Endothelial cell of hepatic sinusoid (primary cell): ENCODE measurements at regions not wholly inside any gene's neighbourhood (a gene's known extent, or its start where the extent isn't known, plus 50 kb on each side); places are given as distances from the start of the nearest gene placed in this dataset.
"Not testable (repeated sequence)": the region's sequence is repeated elsewhere in the genome, so short reads cannot be mapped to it uniquely, and the experiment has no call there.

Source experiments
- in situ Hi-C: cut with HindIII; loops from 2 replicates; pipeline ENCODE4 v1.10.0; 2017; ENCODE audit warnings: low sequenced_read_pairs

DNA sequence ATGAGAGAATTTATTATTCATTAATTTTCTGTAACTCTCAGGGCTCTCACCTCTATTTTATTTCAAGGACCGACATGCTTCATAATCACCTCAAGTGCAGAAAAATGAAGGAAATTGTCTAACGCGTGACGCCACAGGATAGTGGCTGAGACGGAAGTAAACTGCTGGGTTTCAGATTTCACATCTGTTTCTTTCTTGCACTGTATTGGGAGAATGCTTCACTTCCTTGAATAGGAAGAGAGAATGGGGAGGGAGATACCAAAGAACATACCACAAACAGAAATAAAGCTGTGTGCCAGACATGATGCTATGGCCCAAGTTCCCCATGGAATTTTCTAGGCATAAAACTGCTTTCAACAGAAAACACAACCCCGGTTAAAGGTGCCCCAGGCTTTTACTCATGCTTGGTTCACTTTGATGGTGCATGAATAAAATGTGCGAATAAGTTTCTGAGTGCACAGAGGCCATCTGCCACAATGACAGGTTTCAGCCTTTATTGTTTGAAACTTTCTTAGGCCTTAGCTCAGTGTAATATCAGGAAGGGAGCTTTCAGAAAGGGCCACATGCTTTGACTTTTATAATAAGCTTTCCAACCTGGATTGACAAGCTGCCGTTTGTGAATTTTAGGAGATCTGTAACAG is 1116.4 kb downstream of the SOCS6 start:
- in situ Hi-C loops: no loop called here

DNA sequence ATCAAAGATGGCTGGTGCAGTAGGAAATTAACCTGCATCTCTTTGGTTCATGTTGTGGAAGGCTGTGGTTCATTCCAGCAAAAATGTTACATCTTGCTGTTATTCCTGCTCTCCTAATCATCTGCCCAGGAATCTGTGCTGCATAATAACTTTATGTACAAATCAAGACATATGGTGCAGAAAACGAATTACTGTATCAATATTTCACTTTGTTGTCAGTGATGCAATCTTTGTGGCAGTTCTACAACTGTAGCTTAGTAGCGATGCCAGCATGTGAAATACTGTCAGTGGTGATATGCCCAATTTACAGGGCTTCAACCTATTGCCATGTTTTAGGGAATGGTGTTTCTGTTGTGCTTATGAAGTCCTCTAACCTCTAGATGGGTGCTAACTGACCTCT is 1114.7 kb downstream of the SOCS6 start:
- in situ Hi-C loops: no loop called here

DNA sequence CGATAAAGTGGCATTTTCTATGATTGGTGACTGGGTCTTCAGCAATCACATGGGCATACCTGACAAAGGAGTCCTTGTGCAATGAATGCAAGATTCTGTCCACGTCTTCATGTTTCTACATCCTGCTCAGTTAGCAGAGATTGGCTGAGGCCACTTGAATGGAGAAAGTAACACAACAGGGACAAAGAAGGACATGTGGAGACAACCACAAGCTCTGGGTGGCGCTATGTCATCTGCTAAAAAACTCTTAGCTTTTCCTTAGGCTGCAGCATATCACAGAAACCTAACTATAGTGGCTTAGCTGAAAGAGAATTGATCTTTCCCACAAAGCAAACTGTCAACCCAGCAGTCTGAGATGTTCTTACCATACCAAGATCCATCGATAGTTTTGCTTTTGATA is 1109.7 kb downstream of the SOCS6 start:
- in situ Hi-C loops: no loop called here

GRCh38 chr18:71388148-71388547 is 1099.3 kb downstream of the SOCS6 start:
- in situ Hi-C loops: no loop called here

DNA sequence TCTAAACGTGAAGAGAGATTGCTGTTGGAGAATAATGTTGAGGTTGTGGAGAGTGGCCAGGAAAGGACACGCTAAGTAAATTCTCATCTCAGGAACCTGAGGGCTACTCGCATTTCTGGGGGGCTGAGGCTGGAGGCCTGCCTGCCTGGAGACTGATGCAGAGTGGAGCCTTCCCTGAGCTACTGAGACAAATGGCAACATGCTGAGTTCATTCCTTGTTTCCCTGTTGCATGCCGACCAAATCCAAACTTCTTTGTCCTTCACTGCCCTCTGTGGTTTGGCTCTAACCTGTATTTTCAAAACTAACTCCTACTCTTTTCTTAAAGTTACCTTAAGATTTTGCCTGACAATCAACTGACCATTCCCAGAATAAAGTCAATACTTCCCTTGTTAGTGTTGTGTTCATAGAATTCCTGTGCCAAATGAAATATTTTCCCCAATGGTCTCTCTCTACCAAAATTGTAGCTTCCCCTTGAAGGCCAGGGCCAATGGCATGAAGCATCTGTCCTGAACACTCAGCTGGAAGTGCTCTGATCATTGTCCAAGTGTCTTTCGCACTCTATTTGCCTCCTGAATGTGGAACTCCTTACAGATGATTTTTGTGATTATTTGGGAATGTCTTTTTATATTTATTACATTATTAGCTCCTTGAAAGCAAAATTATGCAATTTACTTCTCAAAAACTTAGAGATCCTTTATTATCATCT is 1085.6 kb downstream of the SOCS6 start:
- in situ Hi-C loops: no loop called here

GRCh38 chr18:71371951-71372605 is 1083.2 kb downstream of the SOCS6 start:
- in situ Hi-C loops: no loop called here

- in situ Hi-C loops: no loop called here
Measured at GRCh38 chr18:71370671-71371445, 1082.0 kb downstream of the SOCS6 start.

DNA sequence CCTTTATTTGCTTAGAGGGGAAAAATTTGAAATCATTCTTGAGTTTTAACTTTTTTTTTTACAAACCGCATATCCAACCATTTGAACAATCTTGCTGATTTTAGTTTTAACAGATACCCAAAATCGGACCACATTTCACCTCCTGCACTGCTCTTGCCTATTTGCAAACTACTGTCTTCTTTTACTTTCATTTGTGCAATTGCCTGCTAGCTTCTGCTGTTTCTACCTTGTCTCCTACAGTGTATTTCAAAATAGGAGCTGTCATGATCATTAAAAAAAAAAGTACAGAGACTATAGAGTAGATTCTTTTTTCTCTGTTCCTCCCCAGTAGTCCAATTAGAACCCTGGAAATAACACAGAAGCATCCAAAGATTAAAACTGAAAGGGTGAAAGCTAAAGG is 1081.2 kb downstream of the SOCS6 start:
- in situ Hi-C loops: no loop called here

- in situ Hi-C loops: no loop called here
Measured at GRCh38 chr18:71362140-71362539, 1073.3 kb downstream of the SOCS6 start.

- in situ Hi-C loops: not testable (repeated sequence)
Measured at GRCh38 chr18:71355599-71355998, 1066.8 kb downstream of the SOCS6 start.

GRCh38 chr18:71352618-71353017 is 1063.8 kb downstream of the SOCS6 start:
- in situ Hi-C loops: no loop called here

DNA sequence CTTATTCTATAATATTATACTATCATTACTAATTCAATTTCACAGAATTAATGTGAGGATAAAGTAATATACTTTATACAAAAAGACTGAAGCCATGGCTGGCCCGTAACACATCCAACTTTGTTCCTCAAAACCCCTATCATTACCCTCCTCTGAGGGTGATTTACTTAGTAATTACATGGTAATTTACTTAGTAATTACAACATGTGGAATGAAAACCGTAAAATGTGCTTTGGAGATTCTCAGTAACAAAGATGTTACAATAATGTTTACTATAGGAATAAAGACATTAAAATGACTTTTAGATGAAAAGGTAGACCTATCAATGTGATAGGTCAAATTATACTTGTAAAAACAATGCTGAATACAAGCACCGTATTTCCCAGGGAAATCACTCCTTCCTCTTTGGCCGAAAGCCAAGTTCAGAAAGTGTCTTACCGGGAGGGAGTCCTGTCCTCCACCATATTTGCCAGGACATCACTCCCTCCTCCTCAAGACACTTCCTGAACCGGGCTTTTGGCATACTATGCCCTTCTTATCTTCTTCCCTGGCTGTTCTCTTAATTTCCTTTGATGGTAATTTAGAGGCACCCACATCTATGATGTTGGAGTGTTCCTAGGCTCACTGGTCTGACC is 1047.8 kb downstream of the SOCS6 start:
- in situ Hi-C loops: no loop called here

GRCh38 chr18:71329563-71329962 is 1040.7 kb downstream of the SOCS6 start:
- in situ Hi-C loops: no loop called here

- in situ Hi-C loops: no loop called here
Measured at GRCh38 chr18:71329114-71329513, 1040.3 kb downstream of the SOCS6 start.

- in situ Hi-C loops: no loop called here
Measured at GRCh38 chr18:71327850-71328249, 1039.0 kb downstream of the SOCS6 start.

DNA sequence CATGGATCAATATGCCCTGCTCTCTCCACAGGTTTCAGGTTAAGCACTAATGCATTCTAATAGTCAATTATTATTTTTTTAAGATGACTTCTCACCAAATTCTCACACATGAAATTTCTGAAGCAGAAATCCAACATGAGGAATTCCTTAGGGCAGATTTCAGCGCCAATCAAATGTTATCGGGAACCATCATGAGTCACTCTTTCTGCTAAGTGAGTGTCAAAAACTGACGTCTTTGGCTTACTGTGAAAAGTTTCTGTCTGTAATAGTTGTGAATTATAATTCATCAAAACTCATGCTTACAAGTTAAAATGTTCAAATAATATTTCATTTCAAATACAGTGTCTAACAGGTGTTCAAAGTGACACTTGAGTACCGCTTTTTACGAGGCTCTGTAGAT is 1038.6 kb downstream of the SOCS6 start:
- in situ Hi-C loops: no loop called here

- in situ Hi-C loops: no loop called here
Measured at GRCh38 chr18:71326826-71327225, 1038.0 kb downstream of the SOCS6 start.

DNA sequence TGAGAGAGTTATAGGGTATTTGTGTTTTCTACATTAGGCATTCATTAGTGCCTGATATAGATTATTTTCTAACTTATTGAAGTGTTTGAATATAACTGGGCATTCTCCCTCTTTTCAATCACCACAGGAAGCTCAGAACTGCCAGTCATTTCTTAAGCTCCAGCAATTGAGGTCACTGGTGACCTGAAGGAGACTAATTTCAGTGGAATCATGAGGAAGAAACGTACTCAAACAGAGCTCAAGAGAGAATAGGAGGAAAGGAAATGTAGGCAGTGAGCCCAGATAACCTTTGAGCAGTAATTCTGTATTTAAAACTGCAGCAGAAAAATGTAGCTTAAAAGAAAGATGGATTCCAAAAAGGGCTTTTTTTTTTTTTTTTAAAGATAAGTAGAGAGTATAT is 1035.5 kb downstream of the SOCS6 start:
- in situ Hi-C loops: no loop called here

- in situ Hi-C loops: no loop called here
Measured at GRCh38 chr18:71322201-71322600, 1033.4 kb downstream of the SOCS6 start.

GRCh38 chr18:71321319-71321718 is 1032.5 kb downstream of the SOCS6 start:
- in situ Hi-C loops: no loop called here

GRCh38 chr18:71304856-71305255 is 1016.0 kb downstream of the SOCS6 start:
- in situ Hi-C loops: no loop called here
